Dedifferentiated amniotic fluid mesenchymal stem cell (primary cell): ENCODE measurements at regions not wholly inside any gene's neighbourhood (a gene's known extent, or its start where the extent isn't known, plus 50 kb on each side); places are given as distances from the start of the nearest gene placed in this dataset.

Source experiments
- DNase-seq: peaks from one replicate; pipeline ENCODE4 v3.0.0-alpha.2; 2016; ENCODE audit errors: extremely low spot score

- no peak for DNase-seq
Observed at GRCh38 chr21:24895885-24896734, 711.2 kb downstream of the MRPL39 start.

GRCh38 chr21:24894324-24894723, 713.0 kb downstream of the MRPL39 start:
- no peak for DNase-seq

- no peak for DNase-seq
Observed at GRCh38 chr21:24890021-24890420, 717.3 kb downstream of the MRPL39 start.

GRCh38 chr21:24881506-24881905, 725.8 kb downstream of the MRPL39 start:
- no peak for DNase-seq

GRCh38 chr21:24870633-24871032, 736.6 kb downstream of the MRPL39 start:
- DNase-seq = no peak

GRCh38 chr21:24869862-24870261, 737.4 kb downstream of the MRPL39 start:
- no peak for DNase-seq

- no peak for DNase-seq
Observed at GRCh38 chr21:24868117-24868516, 739.2 kb downstream of the MRPL39 start.

- no peak for DNase-seq
Observed at GRCh38 chr21:24861471-24861870, 745.8 kb downstream of the MRPL39 start.

GRCh38 chr21:24856326-24856725, 751.0 kb downstream of the MRPL39 start:
- DNase-seq = no peak

- no peak for DNase-seq
Observed at GRCh38 chr21:24852610-24853195, 754.6 kb downstream of the MRPL39 start.

- DNase-seq = no peak
Observed at GRCh38 chr21:24850121-24850520, 757.2 kb downstream of the MRPL39 start.

GRCh38 chr21:24844671-24845070, 762.6 kb downstream of the MRPL39 start:
- DNase-seq = no peak

- no peak for DNase-seq
Observed at GRCh38 chr21:24840287-24840686, 767.0 kb downstream of the MRPL39 start.

GRCh38 chr21:24832961-24833360, 774.3 kb downstream of the MRPL39 start:
- DNase-seq = no peak

- DNase-seq = no peak
Observed at GRCh38 chr21:24829397-24829796, 777.9 kb downstream of the MRPL39 start.

- no peak for DNase-seq
Observed at GRCh38 chr21:24826822-24827221, 780.5 kb downstream of the MRPL39 start.

GRCh38 chr21:24825348-24825747, 781.9 kb downstream of the MRPL39 start:
- DNase-seq = no peak

GRCh38 chr21:24824209-24824608, 783.1 kb downstream of the MRPL39 start:
- DNase-seq = no peak

- no peak for DNase-seq
Observed at GRCh38 chr21:24823247-24823646, 784.0 kb downstream of the MRPL39 start.

GRCh38 chr21:24785033-24785432, 822.2 kb downstream of the MRPL39 start:
- DNase-seq = no peak

GRCh38 chr21:24781146-24781545, 826.1 kb downstream of the MRPL39 start:
- no peak for DNase-seq

GRCh38 chr21:24759348-24760075, 847.8 kb downstream of the MRPL39 start:
- DNase-seq = no peak

- DNase-seq = no peak
Observed at GRCh38 chr21:24738063-24738462, 869.2 kb downstream of the MRPL39 start.
